ENCODE measurements at regions not wholly inside any gene's neighbourhood (a gene's known extent, or its start where the extent isn't known, plus 50 kb on each side); places are given as distances from the start of the nearest gene placed in this dataset.

DNA sequence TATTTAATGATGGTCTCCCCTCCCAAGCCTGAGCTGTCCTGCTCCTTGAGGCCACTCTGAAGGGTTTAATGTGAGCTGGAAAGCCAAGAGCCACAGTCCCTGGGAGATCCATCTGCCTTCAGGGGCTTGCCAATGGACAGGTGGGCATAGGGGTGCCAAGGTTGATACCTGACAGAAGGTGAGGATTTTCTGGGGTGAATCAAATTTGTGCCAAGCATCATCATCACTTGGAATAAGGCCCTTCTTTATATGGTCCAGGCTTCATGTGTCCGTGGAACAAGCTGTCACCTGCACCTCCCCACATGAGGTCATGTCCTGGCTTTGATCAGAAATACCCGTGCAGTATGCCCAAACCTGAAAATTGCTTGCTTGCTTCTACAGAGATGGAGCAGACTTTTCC is 71.9 kb upstream of the CTNNB1 start:
- TF ChIP-seq EZH2 (IDR thresholded peaks at IDR 0.05; ENCODE audit: insufficient read depth, poor library complexity, severe bottlenecking): no peak
- TF ChIP-seq EZH2phosphoT487 (IDR thresholded peaks at IDR 0.05; ENCODE audit: insufficient read depth, low read depth): no peak
